ENCODE measurements at regions not wholly inside any gene's neighbourhood (a gene's known extent, or its start where the extent isn't known, plus 50 kb on each side); places are given as distances from the start of the nearest gene placed in this dataset.

DNA sequence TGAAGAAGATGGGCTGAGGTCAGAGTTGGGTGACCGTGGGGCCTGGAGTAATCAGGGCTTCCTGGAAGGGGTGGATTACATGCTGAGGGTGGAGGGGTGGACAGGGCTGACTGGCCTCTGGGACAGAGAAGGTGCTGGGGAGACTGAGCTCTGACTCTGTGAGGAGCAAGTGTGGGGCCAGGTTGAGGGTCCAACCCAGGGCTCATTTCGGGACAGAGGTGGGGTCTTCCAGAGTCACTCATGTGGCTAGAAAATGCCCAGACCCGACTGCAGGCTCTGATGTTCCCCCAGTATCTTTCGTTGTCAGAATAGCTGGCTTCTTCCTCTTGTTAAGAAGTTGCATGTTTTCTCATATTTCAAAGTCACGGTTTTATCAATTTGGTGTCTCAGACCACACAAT lies 311.8 kb downstream of the PTPRU start:
- TF ChIP-seq, protein P1, sequence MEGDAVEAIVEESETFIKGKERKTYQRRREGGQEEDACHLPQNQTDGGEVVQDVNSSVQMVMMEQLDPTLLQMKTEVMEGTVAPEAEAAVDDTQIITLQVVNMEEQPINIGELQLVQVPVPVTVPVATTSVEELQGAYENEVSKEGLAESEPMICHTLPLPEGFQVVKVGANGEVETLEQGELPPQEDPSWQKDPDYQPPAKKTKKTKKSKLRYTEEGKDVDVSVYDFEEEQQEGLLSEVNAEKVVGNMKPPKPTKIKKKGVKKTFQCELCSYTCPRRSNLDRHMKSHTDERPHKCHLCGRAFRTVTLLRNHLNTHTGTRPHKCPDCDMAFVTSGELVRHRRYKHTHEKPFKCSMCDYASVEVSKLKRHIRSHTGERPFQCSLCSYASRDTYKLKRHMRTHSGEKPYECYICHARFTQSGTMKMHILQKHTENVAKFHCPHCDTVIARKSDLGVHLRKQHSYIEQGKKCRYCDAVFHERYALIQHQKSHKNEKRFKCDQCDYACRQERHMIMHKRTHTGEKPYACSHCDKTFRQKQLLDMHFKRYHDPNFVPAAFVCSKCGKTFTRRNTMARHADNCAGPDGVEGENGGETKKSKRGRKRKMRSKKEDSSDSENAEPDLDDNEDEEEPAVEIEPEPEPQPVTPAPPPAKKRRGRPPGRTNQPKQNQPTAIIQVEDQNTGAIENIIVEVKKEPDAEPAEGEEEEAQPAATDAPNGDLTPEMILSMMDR (IDR thresholded peaks at IDR 0.05): no peak
- TF ChIP-seq EZH2 (IDR thresholded peaks at IDR 0.05): no peak

All from neural progenitor cell (in vitro differentiated cells).